ENCODE measurements at regions not wholly inside any gene's neighbourhood (a gene's known extent, or its start where the extent isn't known, plus 50 kb on each side); places are given as distances from the start of the nearest gene placed in this dataset.

DNA sequence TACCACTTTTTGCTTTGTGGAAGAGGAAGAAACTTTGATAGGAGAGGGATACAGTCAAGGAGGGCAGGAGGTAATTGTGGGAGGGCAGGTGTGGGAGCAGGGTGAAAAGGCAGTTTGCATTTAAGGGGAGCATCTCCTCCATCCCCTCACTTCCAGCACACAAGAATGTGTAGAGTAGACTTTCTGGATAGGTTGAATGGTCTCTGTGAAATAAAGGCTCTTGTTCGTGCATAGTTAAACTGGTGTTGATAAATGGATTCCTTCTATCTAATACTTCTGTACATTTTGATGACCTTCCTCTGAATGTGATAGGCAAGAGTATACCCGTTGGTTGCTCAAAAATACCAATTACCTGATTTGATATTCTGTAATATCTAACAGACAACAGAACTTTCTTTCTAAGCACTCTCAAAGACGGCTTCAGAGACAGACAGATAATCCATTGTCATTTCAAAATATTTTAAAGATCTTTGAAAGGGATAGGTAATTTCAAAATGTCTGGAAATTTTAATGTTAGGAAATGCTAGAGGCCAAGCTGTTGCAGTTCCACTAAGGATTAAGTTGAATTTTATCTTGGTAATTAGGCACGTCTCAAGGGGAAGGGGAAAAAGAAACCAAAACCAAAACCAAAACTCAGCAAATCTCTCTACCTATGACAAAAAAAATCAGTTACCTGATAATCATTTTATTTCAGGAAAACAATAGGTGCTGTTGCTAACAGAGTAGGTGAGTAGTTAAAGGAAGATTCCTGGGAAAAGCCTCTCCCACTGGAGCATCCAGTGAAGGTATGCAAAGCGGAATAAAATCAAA, 302.6 kb downstream of the COG6 start (continued):
- TF ChIP-seq ZNF768 (tag by site-specific recombination; IDR thresholded peaks at IDR 0.05): no peak
- TF ChIP-seq ZNF391 (tag by site-specific recombination; IDR thresholded peaks at IDR 0.05; ENCODE audit: borderline replicate concordance, low read depth): no peak

GRCh38 chr13:39959497-39960144, 304.2 kb downstream of the COG6 start:
- Histone ChIP-seq H3K36me3 (ENCODE audit: control insufficient read depth in 2 of 2, insufficient read depth in 1 of 2, low read length in 2 of 2) (no peaks in the 10 kb centered on the region), H3K4me1 (ENCODE audit: control insufficient read depth, insufficient read depth, low read length) (no peaks in the 10 kb centered on the region), H3K27ac (ENCODE audit: extremely low read depth, low read depth, low read length) (no peak overlapping the region), H3K4me3 (ENCODE audit: low read depth, low read length) (no peak overlapping the region), H3K9me3 (ENCODE audit: control insufficient read depth, insufficient read depth, low read depth, low read length) (no peaks in the 10 kb centered on the region)
- CTCF ChIA-PET: no interaction called here
- POLR2A ChIA-PET: no interaction called here
- TF ChIP-seq ZNF624 (tag by site-specific recombination; IDR thresholded peaks at IDR 0.05): no peak
- TF ChIP-seq KLF10 (tag by site-specific recombination; IDR thresholded peaks at IDR 0.05): no peak
- TF ChIP-seq ZNF529 (tag by site-specific recombination; IDR thresholded peaks at IDR 0.05; ENCODE audit: insufficient replicate concordance): no peak
- no peak for TF ChIP-seq ZNF274 (IDR thresholded peaks at IDR 0.05; ENCODE audit: low read length)
- no peak for TF ChIP-seq ZNF274 (tag by site-specific recombination; IDR thresholded peaks at IDR 0.05; ENCODE audit: borderline replicate concordance)
- TF ChIP-seq, protein P1, sequence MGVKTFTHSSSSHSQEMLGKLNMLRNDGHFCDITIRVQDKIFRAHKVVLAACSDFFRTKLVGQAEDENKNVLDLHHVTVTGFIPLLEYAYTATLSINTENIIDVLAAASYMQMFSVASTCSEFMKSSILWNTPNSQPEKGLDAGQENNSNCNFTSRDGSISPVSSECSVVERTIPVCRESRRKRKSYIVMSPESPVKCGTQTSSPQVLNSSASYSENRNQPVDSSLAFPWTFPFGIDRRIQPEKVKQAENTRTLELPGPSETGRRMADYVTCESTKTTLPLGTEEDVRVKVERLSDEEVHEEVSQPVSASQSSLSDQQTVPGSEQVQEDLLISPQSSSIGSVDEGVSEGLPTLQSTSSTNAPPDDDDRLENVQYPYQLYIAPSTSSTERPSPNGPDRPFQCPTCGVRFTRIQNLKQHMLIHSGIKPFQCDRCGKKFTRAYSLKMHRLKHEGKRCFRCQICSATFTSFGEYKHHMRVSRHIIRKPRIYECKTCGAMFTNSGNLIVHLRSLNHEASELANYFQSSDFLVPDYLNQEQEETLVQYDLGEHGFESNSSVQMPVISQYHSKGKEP (tag by site-specific recombination; IDR thresholded peaks at IDR 0.05): no peak
- no peak for TF ChIP-seq ZNF391 (tag by site-specific recombination; IDR thresholded peaks at IDR 0.05; ENCODE audit: borderline replicate concordance, low read depth)
- no peak for TF ChIP-seq ZNF114 (tag by site-specific recombination; IDR thresholded peaks at IDR 0.05)
- TF ChIP-seq ZNF223 (tag by site-specific recombination; IDR thresholded peaks at IDR 0.05): no peak
- TF ChIP-seq ZNF837 (tag by site-specific recombination; IDR thresholded peaks at IDR 0.05): no peak
- TF ChIP-seq, protein P2, sequence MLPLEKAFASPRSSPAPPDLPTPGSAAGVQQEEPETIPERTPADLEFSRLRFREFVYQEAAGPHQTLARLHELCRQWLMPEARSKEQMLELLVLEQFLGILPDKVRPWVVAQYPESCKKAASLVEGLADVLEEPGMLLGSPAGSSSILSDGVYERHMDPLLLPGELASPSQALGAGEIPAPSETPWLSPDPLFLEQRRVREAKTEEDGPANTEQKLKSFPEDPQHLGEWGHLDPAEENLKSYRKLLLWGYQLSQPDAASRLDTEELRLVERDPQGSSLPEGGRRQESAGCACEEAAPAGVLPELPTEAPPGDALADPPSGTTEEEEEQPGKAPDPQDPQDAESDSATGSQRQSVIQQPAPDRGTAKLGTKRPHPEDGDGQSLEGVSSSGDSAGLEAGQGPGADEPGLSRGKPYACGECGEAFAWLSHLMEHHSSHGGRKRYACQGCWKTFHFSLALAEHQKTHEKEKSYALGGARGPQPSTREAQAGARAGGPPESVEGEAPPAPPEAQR (tag by site-specific recombination; IDR thresholded peaks at IDR 0.05): no peak
- TF ChIP-seq PBX3 (CRISPR knock-in tag; IDR thresholded peaks at IDR 0.05): no peak
- TF ChIP-seq ZNF707 (tag by site-specific recombination; IDR thresholded peaks at IDR 0.05): no peak
- TF ChIP-seq ZNF791 (tag by site-specific recombination; IDR thresholded peaks at IDR 0.05): no peak
- no peak for TF ChIP-seq ZNF692 (tag by site-specific recombination; IDR thresholded peaks at IDR 0.05)
- no peak for TF ChIP-seq OVOL3 (tag by site-specific recombination; IDR thresholded peaks at IDR 0.05)
